Right atrium auricular region (tissue), 2 donors: ENCODE measurements at regions not wholly inside any gene's neighbourhood (a gene's known extent, or its start where the extent isn't known, plus 50 kb on each side); places are given as distances from the start of the nearest gene placed in this dataset.

Experiments
- DNase-seq: peaks from one replicate; pipeline ENCODE4 v3.0.0-alpha.2; 2019; ENCODE audit warnings: low spot score
- H3K27ac ChIP-seq, 2 donors: fragments of 200-600 bp; sonication (generic); 1 replicate in 1 of 2; 2 replicates in 1 of 2; pipeline ENCODE4 v1.5.1; 2016 to 2019
- H3K27me3 ChIP-seq, 2 donors: fragments of 200-600 bp; sonication (generic); one replicate each; pipeline versions ENCODE4 v1.5.1 to v1.6.0; 2017 to 2019
- H3K36me3 ChIP-seq: fragments of 200-600 bp; sonication (generic); one replicate; pipeline ENCODE4 v1.5.1; 2016
- H3K4me1 ChIP-seq, 2 donors: fragments of 200-600 bp; sonication (generic); one replicate each; pipeline versions ENCODE4 v1.5.1 to v1.6.0; 2017 to 2019
- H3K4me3 ChIP-seq, 2 donors: fragments of 200-600 bp; sonication (generic); 1 replicate in 1 of 2; 2 replicates in 1 of 2; pipeline ENCODE4 v1.5.1; 2017 to 2019; ENCODE audit warnings: mild to moderate bottlenecking in 1 of 2, moderate library complexity in 1 of 2
- H3K9me3 ChIP-seq, 2 donors: fragments of 200-600 bp; sonication (generic); one replicate each; pipeline ENCODE4 v1.5.1; 2019
- TF ChIP-seq, protein P1 (sequence below), 2 donors: fragments of 200-600 bp; sonication (generic); IDR thresholded peaks; one replicate each; pipeline ENCODE4 v1.5.1; 2019; ENCODE audit warnings: antibody characterized with exemption in 2 of 2

DNA sequence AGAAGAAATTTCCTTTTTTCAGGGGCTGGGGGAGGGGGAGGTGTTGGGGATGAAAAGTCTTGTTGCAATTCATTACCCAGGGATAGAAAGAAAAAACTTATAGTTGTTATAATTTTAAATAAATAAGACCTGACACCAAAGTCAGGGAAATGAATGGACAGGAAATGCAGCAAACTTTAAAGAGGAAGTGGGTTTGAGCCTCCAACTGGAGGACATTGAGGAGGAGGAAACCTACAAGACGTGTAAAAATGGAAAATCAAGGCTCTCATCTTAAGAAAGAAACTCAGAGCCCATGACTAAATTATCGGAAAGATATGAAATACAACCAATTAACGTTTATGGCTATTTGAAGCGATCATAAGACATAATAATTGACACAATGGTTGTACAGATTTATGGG lies 54.4 kb downstream of the NIBAN1 start:
- H3K27ac ChIP-seq, result no peak overlapping the region
- H3K9me3 ChIP-seq, result no peaks in the 10 kb centered on the region
- DNase-seq, result no peak
- H3K27me3 ChIP-seq, result no peaks in the 10 kb centered on the region
- no peak overlapping the region for H3K4me3 ChIP-seq
- H3K36me3 ChIP-seq, result no peaks in the 10 kb centered on the region
- peaks cover 0 to 9% of the 10 kb centered on the region in 2 donors for H3K4me1 ChIP-seq
- TF ChIP-seq, protein P1, sequence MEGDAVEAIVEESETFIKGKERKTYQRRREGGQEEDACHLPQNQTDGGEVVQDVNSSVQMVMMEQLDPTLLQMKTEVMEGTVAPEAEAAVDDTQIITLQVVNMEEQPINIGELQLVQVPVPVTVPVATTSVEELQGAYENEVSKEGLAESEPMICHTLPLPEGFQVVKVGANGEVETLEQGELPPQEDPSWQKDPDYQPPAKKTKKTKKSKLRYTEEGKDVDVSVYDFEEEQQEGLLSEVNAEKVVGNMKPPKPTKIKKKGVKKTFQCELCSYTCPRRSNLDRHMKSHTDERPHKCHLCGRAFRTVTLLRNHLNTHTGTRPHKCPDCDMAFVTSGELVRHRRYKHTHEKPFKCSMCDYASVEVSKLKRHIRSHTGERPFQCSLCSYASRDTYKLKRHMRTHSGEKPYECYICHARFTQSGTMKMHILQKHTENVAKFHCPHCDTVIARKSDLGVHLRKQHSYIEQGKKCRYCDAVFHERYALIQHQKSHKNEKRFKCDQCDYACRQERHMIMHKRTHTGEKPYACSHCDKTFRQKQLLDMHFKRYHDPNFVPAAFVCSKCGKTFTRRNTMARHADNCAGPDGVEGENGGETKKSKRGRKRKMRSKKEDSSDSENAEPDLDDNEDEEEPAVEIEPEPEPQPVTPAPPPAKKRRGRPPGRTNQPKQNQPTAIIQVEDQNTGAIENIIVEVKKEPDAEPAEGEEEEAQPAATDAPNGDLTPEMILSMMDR (IDR thresholded peaks at IDR 0.05), result no peak

DNA sequence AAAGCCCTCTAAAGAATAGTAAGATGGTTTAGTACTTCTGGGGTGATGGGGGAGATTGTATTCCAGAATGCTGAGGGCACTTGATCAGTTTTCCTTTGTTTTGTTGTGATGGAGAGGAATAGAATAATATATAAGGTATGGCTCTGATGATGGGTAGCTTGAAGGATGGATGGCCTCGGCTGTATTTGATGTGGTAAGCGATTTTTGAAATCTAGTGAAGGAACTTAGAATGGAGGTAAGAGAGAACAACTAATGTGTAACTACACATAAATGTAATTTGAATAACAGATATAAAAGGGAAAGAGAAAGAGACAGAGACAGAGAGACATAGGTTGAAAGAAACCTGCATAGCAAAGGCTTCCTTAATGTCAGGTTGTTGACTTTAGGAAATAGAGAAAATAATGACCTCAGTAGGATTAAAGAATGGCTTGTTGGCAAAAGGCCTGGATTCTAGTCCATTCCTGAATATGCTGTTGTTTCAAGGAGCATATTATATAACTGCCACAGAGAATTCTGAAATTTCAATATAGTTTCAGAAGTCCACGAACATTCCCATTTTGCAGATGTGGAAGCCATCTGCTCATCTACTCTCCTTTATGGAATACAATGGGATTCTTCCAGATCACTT lies 58.7 kb downstream of the NIBAN1 start:
- no peaks in the 10 kb centered on the region for H3K9me3 ChIP-seq
- H3K4me3 ChIP-seq, result no peak overlapping the region
- DNase-seq, result no peak
- H3K27me3 ChIP-seq, result no peaks in the 10 kb centered on the region
- no peak overlapping the region for H3K27ac ChIP-seq
- TF ChIP-seq, protein P1 (IDR thresholded peaks at IDR 0.05), result no peak
- H3K36me3 ChIP-seq, result no peaks in the 10 kb centered on the region
- peaks cover 0 to 12% of the 10 kb centered on the region in 2 donors for H3K4me1 ChIP-seq

DNA sequence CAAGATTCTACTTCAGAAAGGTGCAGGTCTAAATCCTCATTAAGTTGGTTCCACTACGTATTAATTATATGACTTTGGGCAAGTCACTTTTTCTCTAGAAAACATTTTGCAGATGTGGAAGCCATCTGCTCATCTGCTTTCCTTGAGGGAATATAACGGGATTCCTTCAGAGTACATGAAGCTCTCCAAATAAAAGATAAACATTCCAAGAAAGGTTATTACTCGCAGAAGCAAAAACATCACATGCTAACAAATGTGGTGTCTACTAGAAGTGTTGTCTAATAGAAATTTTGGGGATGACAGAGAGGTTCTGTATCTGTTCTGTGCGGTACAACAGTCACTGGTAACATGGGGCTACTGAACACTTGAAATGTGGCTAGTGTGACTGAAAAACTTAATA lies 60.2 kb downstream of the NIBAN1 start:
- Histone ChIP-seq H3K4me3 (no peak overlapping the region), H3K36me3 (no peaks in the 10 kb centered on the region), H3K27ac (no peak overlapping the region), H3K9me3 (no peaks in the 10 kb centered on the region), H3K4me1 (peaks cover 0 to 17% of the 10 kb centered on the region in 2 donors), H3K27me3 (no peaks in the 10 kb centered on the region)
- TF ChIP-seq, protein P1 (IDR thresholded peaks at IDR 0.05), result no peak
- no peak for DNase-seq

DNA sequence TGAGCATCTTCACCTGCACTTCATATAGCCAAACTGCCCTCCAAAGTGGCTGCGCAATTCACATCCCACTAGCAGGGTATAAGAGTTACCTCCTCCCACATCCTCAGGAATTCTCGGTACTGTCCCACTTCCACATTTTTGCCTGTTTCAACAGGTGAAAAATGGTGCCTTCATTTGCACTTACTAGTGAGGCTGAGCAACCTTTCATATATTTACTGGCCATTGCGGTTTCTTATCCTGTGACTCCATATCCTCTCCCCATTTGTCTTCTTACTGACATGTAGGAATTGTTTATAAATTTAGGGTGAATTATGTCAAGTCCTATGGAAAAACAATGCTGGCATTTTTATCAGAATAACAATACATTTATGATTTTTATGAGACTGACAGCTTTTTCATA lies 61.9 kb downstream of the NIBAN1 start:
- DNase-seq, result no peak
- Histone ChIP-seq H3K27me3 (no peaks in the 10 kb centered on the region), H3K36me3 (no peaks in the 10 kb centered on the region), H3K4me3 (no peak overlapping the region), H3K4me1 (peaks cover 0 to 26% of the 10 kb centered on the region in 2 donors), H3K27ac (no peak overlapping the region), H3K9me3 (no peaks in the 10 kb centered on the region)
- TF ChIP-seq, protein P1 (IDR thresholded peaks at IDR 0.05), result no peak

DNA sequence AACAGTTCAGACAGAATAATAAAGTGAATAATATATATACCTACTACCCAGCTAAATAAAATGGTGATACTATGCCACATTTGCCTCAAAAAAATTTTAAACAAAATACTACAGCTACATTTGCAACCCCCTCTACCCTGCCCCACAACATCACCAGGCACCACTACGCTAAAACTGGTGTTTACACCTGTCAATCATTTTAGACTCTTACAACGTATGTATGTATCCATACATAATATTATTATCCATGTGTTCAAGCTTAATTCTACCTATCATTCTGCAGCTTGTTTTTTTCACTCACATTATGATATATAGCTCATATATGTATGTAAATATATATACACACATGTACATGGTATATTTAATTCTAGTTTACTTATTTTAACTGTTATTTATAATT lies 62.5 kb downstream of the NIBAN1 start:
- Histone ChIP-seq H3K27me3 (no peaks in the 10 kb centered on the region), H3K4me1 (peaks cover 0 to 30% of the 10 kb centered on the region in 2 donors), H3K9me3 (no peaks in the 10 kb centered on the region), H3K4me3 (no peak overlapping the region), H3K27ac (no peak overlapping the region), H3K36me3 (no peaks in the 10 kb centered on the region)
- DNase-seq, result no peak
- TF ChIP-seq, protein P1 (IDR thresholded peaks at IDR 0.05), result no peak
